ENCODE measurements at regions not wholly inside any gene's neighbourhood (a gene's known extent, or its start where the extent isn't known, plus 50 kb on each side); places are given as distances from the start of the nearest gene placed in this dataset.

GRCh38 chr2:23206650-23207049 lies 178.3 kb upstream of the KLHL29 start:
- CTCF ChIA-PET = no interaction called here

GRCh38 chr2:23207871-23208270 lies 177.1 kb upstream of the KLHL29 start:
- intact Hi-C loops (cut with DNase I, micrococcal nuclease) = no loop called here
- Mint-ChIP-seq H3K9me3 (ENCODE audit: low read depth) (peaks cover 2% of the 10 kb centered on the region), H3K36me3 (ENCODE audit: low read depth) (no peaks in the 10 kb centered on the region), H3K4me3 (no peak overlapping the region), H3K27me3 (peaks cover 15% of the 10 kb centered on the region), H3K27ac (no peak overlapping the region), H3K4me1 (no peaks in the 10 kb centered on the region)
- DNase-seq (no peak), ATAC-seq (no peak)
- ChIA-PET CTCF (interaction anchor here (0.6 to 1.1 kb wide), 2 partner anchors 9 to 573 kb away, joined by 3 read pairs; no protein-coding TSS in a partner anchor), POLR2A (no interaction called here)

More at GRCh38 chr2:23206650-23207049, 178.3 kb upstream of the KLHL29 start:
- no peak overlapping the region for H3K4me3 Mint-ChIP-seq
- ATAC-seq (no peak), DNase-seq (no peak)
- no peaks in the 10 kb centered on the region for H3K36me3 Mint-ChIP-seq (ENCODE audit: low read depth)
- no peaks in the 10 kb centered on the region for H3K4me1 Mint-ChIP-seq
- intact Hi-C loops (cut with DNase I, micrococcal nuclease) = no loop called here
- POLR2A ChIA-PET = no interaction called here
- H3K27me3 Mint-ChIP-seq = peaks cover 15% of the 10 kb centered on the region
- H3K9me3 Mint-ChIP-seq (ENCODE audit: low read depth) = peaks cover 2% of the 10 kb centered on the region
- H3K27ac Mint-ChIP-seq = no peak overlapping the region

GRCh38 chr2:23208339-23208738 lies 176.6 kb upstream of the KLHL29 start:
- ChIA-PET POLR2A (interaction anchor here (0.6 kb wide), 1 partner anchor 13 kb away, joined by 3 read pairs; no protein-coding TSS in a partner anchor), CTCF (interaction anchor here (0.6 to 1.1 kb wide), 2 partner anchors 9 to 573 kb away, joined by 3 read pairs; no protein-coding TSS in a partner anchor)
- H3K9me3 Mint-ChIP-seq (ENCODE audit: low read depth) = peaks cover 2% of the 10 kb centered on the region
- no peaks in the 10 kb centered on the region for H3K4me1 Mint-ChIP-seq
- H3K27ac Mint-ChIP-seq = no peak overlapping the region
- DNase-seq = no peak
- no peaks in the 10 kb centered on the region for H3K36me3 Mint-ChIP-seq (ENCODE audit: low read depth)
- no peak overlapping the region for H3K4me3 Mint-ChIP-seq
- peaks cover 15% of the 10 kb centered on the region for H3K27me3 Mint-ChIP-seq
- no peak for ATAC-seq
- intact Hi-C loops (cut with DNase I, micrococcal nuclease) = no loop called here

DNA sequence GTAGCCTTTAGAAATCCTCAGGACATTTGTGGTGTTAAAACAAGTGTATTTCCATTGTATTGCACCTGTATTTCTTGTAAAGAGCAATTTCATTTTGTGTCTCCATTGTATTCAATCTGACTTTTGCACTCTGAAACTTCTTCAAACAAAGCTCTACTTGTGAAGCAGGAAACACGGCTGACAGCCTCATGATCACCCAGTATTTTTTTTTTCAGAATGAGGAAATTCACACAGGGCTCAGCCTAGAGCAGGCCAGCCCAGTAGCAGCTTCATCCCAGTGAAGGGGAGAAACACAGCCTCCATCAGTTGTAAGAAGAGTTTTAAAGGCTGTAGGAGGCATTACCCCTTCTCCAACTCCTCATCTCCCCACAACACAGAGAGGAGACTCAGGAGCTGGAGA lies 175.9 kb upstream of the KLHL29 start:
- POLR2A ChIA-PET = interaction anchor here (0.6 kb wide), 1 partner anchor 12 kb away, joined by 3 read pairs; no protein-coding TSS in a partner anchor
- Mint-ChIP-seq H3K4me1 (no peaks in the 10 kb centered on the region), H3K36me3 (ENCODE audit: low read depth) (no peaks in the 10 kb centered on the region), H3K27me3 (peaks cover 12% of the 10 kb centered on the region), H3K4me3 (no peak overlapping the region), H3K27ac (no peak overlapping the region), H3K9me3 (ENCODE audit: low read depth) (no peaks in the 10 kb centered on the region)
- intact Hi-C loops (cut with DNase I, micrococcal nuclease) = no loop called here
- no peak for ATAC-seq
- CTCF ChIA-PET = no interaction called here
- no peak for DNase-seq

GRCh38 chr2:23211987-23212583 lies 172.9 kb upstream of the KLHL29 start:
- H3K4me3 Mint-ChIP-seq = no peak overlapping the region
- ATAC-seq (no peak), DNase-seq (no peak)
- peaks cover 12% of the 10 kb centered on the region for H3K27me3 Mint-ChIP-seq
- intact Hi-C loops (cut with DNase I, micrococcal nuclease) = no loop called here
- CTCF ChIA-PET = no interaction called here
- POLR2A ChIA-PET = no interaction called here
- H3K36me3 Mint-ChIP-seq (ENCODE audit: low read depth) = no peaks in the 10 kb centered on the region
- no peaks in the 10 kb centered on the region for H3K4me1 Mint-ChIP-seq
- H3K9me3 Mint-ChIP-seq (ENCODE audit: low read depth) = no peaks in the 10 kb centered on the region
- H3K27ac Mint-ChIP-seq = no peak overlapping the region

- Mint-ChIP-seq H3K9me3 (ENCODE audit: low read depth) (no peaks in the 10 kb centered on the region), H3K4me1 (no peaks in the 10 kb centered on the region), H3K27ac (no peak overlapping the region), H3K27me3 (peaks cover 7% of the 10 kb centered on the region), H3K36me3 (ENCODE audit: low read depth) (no peaks in the 10 kb centered on the region), H3K4me3 (no peak overlapping the region)
- ChIA-PET CTCF (no interaction called here), POLR2A (no interaction called here)
- no peak for ATAC-seq
- intact Hi-C loops (cut with DNase I, micrococcal nuclease) = no loop called here
- no peak for DNase-seq
Observed at GRCh38 chr2:23213196-23213595, 171.8 kb upstream of the KLHL29 start.

GRCh38 chr2:23215016-23215415 lies 170.0 kb upstream of the KLHL29 start:
- CTCF ChIA-PET = no interaction called here
- Mint-ChIP-seq H3K27ac (no peak overlapping the region), H3K36me3 (ENCODE audit: low read depth) (no peaks in the 10 kb centered on the region), H3K4me1 (no peaks in the 10 kb centered on the region), H3K9me3 (ENCODE audit: low read depth) (no peaks in the 10 kb centered on the region), H3K4me3 (no peak overlapping the region), H3K27me3 (peaks cover 4% of the 10 kb centered on the region)
- POLR2A ChIA-PET = no interaction called here
- ATAC-seq = no peak
- intact Hi-C loops (cut with DNase I, micrococcal nuclease) = no loop called here
- DNase-seq = no peak

GRCh38 chr2:23219666-23220065 lies 165.3 kb upstream of the KLHL29 start:
- CTCF ChIA-PET = no interaction called here
- DNase-seq (no peak), ATAC-seq (no peak)
- Mint-ChIP-seq H3K9me3 (ENCODE audit: low read depth) (no peaks in the 10 kb centered on the region), H3K27ac (no peak overlapping the region), H3K4me1 (no peaks in the 10 kb centered on the region), H3K4me3 (no peak overlapping the region), H3K36me3 (ENCODE audit: low read depth) (no peaks in the 10 kb centered on the region), H3K27me3 (peaks cover 2% of the 10 kb centered on the region)
- intact Hi-C loops (cut with DNase I, micrococcal nuclease) = no loop called here
- POLR2A ChIA-PET = no interaction called here

DNA sequence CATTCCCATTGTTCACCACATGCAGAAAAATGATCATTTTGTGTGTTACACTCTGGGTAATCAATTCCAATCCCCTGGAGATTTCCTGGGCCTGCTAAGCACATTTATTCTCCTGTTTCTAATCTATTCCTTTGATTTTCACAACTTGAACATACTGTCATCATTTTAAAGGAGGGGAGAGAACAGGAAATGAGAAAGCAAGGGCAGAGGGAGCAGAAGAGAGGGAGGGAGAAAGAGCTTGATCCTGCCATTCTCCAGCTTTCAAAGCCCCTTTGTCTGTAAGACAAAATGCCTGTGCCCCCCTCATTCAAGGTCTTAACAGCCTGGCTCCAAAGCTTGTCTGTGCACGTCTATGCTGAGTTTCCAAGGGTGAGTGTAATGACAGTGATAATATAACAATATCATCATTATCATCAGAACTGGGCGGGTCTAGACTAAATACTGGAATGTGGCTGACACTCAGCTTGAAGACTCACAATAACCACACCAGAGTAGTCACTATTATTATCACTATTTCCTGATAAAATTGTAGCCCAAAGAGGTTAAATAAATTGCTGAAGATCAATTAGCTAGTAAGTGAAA lies 164.4 kb upstream of the KLHL29 start:
- no peaks in the 10 kb centered on the region for H3K36me3 Mint-ChIP-seq (ENCODE audit: low read depth)
- intact Hi-C loops (cut with DNase I, micrococcal nuclease) = no loop called here
- no peaks in the 10 kb centered on the region for H3K9me3 Mint-ChIP-seq (ENCODE audit: low read depth)
- POLR2A ChIA-PET = no interaction called here
- CTCF ChIA-PET = no interaction called here
- H3K4me3 Mint-ChIP-seq = no peak overlapping the region
- H3K27me3 Mint-ChIP-seq = peaks cover 2% of the 10 kb centered on the region
- DNase-seq (no peak), ATAC-seq (no peak)
- no peak overlapping the region for H3K27ac Mint-ChIP-seq
- H3K4me1 Mint-ChIP-seq = no peaks in the 10 kb centered on the region

DNA sequence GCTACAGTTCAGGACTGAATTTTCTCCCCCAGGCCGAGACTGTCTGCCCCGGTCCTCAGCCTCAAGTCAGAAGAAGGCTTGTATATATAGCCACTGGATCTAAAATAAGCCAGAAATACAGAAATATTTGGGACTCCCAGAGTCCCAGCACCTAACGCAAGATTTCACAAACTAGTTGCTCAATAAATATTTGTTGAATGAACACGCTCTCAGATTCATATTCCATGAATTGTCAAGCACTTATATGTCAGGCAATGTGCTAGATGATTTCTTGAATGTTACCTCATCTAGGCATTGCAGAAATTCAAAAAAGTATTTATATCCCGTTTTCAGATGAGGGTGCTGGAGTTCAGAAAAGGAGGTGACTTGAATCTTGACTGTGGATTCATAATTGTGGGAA lies 163.7 kb upstream of the KLHL29 start:
- H3K27ac Mint-ChIP-seq = no peak overlapping the region
- no peaks in the 10 kb centered on the region for H3K36me3 Mint-ChIP-seq (ENCODE audit: low read depth)
- H3K9me3 Mint-ChIP-seq (ENCODE audit: low read depth) = no peaks in the 10 kb centered on the region
- intact Hi-C loops (cut with DNase I, micrococcal nuclease) = no loop called here
- peaks cover 2% of the 10 kb centered on the region for H3K27me3 Mint-ChIP-seq
- ATAC-seq = no peak
- H3K4me3 Mint-ChIP-seq = no peak overlapping the region
- CTCF ChIA-PET = no interaction called here
- no peak for DNase-seq
- POLR2A ChIA-PET = interaction anchor here (0.6 kb wide), 1 partner anchor 12 kb away, joined by 3 read pairs; no protein-coding TSS in a partner anchor
- H3K4me1 Mint-ChIP-seq = no peaks in the 10 kb centered on the region

DNA sequence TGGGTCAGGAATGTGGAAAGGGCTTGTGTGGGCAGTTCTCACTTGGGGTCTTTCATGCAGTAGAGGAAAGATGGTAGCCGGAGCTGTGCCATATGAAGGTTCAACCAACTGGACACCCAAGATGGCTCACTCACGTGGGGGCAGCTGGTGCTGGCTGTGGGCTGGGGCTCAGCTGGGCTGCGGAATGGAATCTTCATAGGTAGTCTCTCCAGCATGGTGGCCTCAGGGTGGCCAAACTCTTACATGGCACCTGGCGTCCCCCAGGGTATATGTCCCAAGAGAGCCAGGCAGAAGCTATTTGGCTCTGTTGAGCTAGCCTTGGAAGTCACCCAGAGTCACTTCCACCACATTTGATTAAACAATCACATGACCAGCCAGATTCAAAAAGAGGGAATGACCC lies 163.1 kb upstream of the KLHL29 start:
- ChIA-PET POLR2A (no interaction called here), CTCF (no interaction called here)
- intact Hi-C loops (cut with DNase I, micrococcal nuclease) = no loop called here
- ATAC-seq (no peak), DNase-seq (no peak)
- Mint-ChIP-seq H3K4me3 (no peak overlapping the region), H3K9me3 (ENCODE audit: low read depth) (no peaks in the 10 kb centered on the region), H3K36me3 (ENCODE audit: low read depth) (no peaks in the 10 kb centered on the region), H3K4me1 (no peaks in the 10 kb centered on the region), H3K27ac (no peak overlapping the region), H3K27me3 (peaks cover 2% of the 10 kb centered on the region)

DNA sequence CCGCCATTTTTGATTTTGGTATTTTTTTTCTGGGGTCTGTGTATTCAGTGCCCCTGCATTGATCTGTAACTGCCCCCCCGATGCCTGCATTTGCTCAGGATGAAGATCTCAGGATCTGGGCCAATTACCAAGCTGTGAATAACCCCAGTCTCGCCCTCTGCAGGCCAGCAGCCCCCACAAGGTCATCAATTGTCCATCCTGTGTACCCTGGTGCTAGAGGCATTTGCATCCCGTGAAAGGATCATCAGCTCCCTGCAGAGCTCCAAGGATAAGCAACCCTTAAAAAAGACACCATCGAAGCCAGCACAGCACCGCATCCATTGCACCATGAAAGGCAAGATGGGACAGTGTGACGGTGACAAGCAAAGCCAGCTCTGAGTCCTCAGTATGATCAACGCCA lies 154.1 kb upstream of the KLHL29 start:
- intact Hi-C loops (cut with DNase I, micrococcal nuclease) = no loop called here
- no peak for DNase-seq
- Mint-ChIP-seq H3K4me1 (no peaks in the 10 kb centered on the region), H3K9me3 (ENCODE audit: low read depth) (peaks cover 4% of the 10 kb centered on the region), H3K27me3 (peaks cover 4% of the 10 kb centered on the region), H3K4me3 (no peak overlapping the region), H3K27ac (no peak overlapping the region), H3K36me3 (ENCODE audit: low read depth) (no peaks in the 10 kb centered on the region)
- CTCF ChIA-PET = no interaction called here
- no peak for ATAC-seq
- POLR2A ChIA-PET = no interaction called here

Measured in activated CD4-positive, alpha-beta T cell treated with anti-CD3 and anti-CD28 coated beads for 36 hours (primary cell).